ENCODE measurements at regions not wholly inside any gene's neighbourhood (a gene's known extent, or its start where the extent isn't known, plus 50 kb on each side); places are given as distances from the start of the nearest gene placed in this dataset.

DNA sequence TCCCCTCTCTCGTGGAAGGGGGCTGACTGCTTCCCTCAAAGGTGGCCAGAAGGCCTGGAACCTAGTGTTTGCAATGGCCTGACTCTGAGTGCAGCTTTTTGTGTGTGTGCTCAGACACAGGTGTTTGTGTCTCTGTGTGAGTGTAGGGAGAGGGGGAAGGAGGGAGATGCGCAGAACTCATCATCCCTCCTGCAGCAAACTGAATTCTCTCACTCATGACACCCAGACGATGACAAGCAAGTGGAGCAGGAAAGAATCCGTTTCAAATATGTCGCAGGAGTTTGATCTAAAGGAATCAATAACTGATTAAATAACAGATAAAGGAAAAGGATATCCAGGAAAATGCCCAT lies 101.4 kb downstream of the TNFAIP3 start:
- in situ Hi-C loops (cut with MboI; ENCODE audit: low sequenced_read_pairs) = no loop called here

DNA sequence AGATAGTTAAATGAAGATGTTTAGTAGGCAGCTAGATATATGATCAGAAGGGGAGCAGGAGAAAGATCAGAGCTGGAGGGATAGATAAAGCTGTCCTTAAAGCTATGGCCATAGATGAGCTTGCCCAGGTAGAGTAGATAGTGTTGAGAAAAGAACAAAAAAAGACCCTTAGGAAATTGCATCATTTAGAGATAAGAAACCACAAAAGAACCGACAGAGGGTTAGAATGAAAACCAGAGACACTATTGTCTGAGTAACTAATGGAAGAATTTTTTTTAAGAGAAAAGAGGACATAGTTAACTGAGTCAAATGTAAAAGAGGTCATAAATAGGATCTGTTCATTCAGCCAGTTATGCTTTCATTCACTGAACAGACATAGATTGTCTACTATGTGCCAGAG lies 101.8 kb downstream of the TNFAIP3 start:
- in situ Hi-C loops (cut with MboI; ENCODE audit: low sequenced_read_pairs) = no loop called here

DNA sequence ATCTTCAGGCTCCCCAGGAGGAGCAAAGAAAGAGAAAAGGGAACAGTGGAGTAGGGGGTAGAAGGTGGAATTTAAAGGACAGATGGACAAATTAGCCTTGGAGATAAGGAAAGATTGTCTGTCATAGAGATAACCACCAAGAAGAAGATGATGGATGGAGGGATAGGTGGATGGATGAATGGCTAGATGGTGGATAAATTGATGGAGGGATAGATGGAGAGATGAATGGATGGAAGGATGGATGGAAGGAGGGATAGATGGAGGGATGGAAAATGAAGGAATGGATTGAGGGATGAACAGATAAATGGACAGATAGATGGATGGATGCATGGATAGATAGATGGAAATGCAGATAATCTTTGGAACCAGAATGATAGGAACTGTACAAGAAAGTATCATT lies 102.8 kb downstream of the TNFAIP3 start:
- in situ Hi-C loops (cut with MboI; ENCODE audit: low sequenced_read_pairs) = loop anchor here (10.0 kb wide), 1 partner anchor 255 kb away; no protein-coding TSS in a partner anchor

DNA sequence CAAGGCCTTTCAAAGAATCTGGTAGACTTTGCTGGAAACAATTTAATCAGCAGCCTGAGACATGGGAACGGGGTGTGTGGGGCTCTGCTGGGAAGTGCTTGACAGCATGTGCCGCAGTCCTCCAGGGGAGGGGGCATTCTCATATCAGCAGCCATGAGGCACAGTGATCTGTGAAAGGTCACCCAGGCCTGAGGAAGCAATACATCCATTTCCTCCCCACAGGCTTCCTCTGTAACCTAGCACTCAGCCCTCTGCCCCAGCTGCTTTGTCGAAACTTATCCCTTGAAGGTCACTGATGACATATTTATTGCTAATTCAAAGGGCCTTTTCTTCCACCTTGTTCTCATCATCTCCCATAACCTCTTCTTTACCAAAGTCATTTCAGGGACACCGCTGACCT lies 103.3 kb downstream of the TNFAIP3 start:
- in situ Hi-C loops (cut with MboI; ENCODE audit: low sequenced_read_pairs) = loop anchor here (10.0 kb wide), 1 partner anchor 256 kb away; no protein-coding TSS in a partner anchor

DNA sequence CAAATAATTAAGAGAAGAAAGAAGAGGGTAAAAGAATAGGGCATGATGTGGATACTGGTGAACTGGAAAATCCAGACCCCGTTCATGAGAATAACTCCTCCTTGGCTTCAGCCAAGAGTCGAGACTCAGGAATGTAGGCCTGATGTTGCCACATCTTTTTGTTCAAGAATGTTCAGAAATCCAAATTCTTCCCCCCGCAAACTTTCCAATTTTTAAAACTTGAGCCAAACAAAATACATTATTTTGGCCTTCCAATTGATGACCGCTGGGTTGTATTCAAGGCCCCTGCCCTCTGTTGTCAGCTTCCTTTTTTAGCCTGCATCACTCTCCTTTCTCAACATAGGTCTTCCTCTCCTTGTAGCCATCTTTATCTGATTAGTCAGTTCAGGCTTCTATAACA lies 106.1 kb downstream of the TNFAIP3 start:
- in situ Hi-C loops (cut with MboI; ENCODE audit: low sequenced_read_pairs) = loop anchor here (10.0 kb wide), 1 partner anchor 258 kb away; no protein-coding TSS in a partner anchor

DNA sequence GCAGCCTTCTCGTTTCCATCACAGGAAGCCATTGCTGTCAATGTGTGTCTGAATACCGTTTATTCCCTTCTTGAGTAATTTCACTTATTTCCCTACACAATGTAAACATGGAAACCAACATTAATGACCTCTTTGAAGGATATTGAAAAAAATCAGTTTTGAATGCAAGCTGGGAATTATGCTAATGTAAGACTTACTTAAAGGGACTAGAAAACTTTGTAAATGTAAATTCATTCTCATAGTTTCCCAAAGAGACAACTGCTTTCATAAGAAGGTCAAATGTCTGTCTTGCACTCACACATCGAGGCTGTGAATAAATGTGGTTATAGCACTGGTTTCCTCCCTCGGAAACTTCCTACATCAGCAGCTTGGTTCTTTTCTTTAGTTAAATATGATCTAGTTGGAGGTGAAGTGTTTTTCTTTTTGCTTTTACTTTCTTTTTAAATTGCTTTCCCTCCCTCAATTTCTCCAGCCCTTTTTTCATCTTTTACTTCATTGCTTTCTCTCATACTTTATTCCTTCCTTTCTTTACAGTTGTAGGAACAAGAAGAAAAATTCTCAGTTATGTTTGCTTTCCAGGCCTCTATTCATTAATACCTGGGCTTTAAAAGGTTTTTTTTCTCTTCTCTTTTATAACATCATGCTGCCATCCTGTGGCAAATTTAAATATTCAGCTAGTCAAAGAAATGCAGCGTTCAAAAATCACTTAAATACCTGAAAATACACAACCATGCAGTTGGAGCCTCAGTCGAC lies 108.3 kb downstream of the TNFAIP3 start:
- in situ Hi-C loops (cut with MboI; ENCODE audit: low sequenced_read_pairs) = loop anchor here (10.0 kb wide), 1 partner anchor 261 kb away; no protein-coding TSS in a partner anchor

DNA sequence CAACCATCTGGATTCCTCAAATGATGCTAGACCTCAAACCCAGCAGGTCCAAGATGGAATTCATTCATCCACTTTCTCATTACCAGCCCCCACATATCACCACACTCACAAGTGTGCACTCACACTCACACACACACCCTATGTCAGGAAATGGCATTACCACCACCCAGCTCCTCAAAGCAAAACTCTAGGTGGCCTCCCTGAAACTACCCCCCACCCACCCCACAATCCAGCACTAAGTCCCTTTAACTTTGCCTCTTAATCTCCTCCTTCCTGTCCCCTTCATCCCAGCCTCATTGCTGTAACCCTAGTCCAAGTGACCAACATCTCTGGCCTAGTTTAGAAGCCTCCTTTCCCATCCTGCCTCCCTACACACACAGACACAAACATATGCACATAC lies 109.4 kb downstream of the TNFAIP3 start:
- in situ Hi-C loops (cut with MboI; ENCODE audit: low sequenced_read_pairs) = loop anchor here (10.0 kb wide), 1 partner anchor 262 kb away; no protein-coding TSS in a partner anchor

DNA sequence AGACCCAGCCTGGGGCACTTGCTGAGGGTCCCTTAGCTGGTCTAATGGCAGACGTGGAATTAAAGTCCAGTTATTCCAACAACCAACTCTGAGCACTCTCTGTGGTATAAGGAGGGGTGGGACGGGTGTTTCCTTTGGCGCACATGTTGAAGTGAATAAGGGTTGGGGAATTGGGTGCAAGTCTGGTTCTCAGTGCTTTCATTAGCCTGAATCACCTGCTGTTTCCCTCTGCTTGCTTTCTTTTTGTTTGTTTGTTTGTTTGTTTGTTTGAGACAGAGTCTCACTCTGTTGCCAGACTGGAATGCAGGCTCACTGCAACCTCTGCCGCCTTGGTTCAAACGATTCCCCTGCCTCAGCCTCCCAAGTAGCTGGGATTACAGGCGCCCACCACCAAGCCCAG lies 110.1 kb downstream of the TNFAIP3 start:
- in situ Hi-C loops (cut with MboI; ENCODE audit: low sequenced_read_pairs) = loop anchor here (10.0 kb wide), 1 partner anchor 262 kb away; no protein-coding TSS in a partner anchor

DNA sequence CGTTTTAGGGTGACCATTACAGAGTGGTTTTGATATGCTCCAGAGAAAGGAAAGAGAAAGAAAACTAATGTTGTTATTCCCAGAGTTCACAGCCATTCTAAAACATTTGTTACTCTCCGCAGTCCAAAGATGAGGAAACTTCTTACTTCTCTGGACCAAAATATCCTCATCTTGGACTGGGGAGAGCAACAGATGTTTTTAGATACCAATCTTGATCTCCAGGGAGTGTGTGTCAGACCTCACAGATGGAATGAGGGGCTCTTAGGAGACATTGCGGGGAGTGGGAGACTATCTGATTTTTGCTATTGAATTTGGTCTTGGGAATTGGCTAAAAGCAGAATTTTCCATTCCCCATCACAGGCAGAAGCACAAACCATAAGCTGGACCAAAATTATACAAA lies 110.8 kb downstream of the TNFAIP3 start:
- in situ Hi-C loops (cut with MboI; ENCODE audit: low sequenced_read_pairs) = loop anchor here (10.0 kb wide), 1 partner anchor 263 kb away; no protein-coding TSS in a partner anchor

DNA sequence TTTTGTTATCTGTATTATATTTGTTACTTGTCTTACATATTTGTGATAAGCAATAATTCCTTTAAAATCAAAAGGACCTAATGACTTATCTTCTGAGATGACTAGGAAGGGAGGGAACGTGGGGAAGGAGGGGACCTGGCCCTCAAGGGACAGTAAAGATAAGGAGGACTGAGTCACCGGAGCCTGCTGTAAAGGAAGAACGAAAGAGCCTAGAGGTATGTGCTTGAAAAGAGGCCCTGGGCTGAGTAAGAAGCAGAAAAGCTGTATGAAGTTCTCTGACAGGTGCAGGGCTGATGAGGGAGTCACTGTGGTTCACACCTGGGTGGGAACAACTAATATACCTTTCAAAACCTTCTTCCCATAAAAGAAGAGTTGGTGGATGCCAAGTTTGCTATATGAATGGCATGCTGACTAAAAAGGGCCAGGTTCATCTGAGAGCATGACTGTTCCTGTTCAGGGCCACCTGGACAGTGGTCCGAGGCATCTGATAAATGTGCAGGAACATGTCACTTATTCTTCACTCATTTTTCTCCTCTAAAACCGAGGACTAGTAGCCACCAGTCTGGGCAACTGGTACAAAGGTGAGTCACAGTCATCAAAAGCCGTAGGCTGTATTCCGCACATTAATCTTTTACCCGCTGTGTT lies 111.3 kb downstream of the TNFAIP3 start:
- in situ Hi-C loops (cut with MboI; ENCODE audit: low sequenced_read_pairs) = loop anchor here (10.0 kb wide), 1 partner anchor 264 kb away; no protein-coding TSS in a partner anchor

DNA sequence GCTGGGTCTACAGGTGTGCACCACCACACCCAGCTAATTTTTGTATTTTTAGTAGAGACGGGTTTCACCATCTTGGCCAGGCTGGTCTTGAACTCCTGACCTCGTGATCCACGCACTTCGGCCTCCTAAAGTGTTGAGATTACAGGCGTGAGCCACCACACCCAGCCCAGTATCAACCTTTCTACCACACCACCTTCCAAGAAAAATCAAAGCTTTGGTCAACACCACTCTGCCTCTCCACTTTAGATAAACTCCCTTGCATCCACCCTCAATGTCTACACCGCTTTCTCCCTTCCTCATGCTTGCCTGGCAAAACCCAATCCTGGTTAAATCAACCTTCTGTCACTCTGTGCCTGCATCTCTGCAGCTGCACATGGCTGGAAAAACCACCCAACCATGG lies 112.2 kb downstream of the TNFAIP3 start:
- in situ Hi-C loops (cut with MboI; ENCODE audit: low sequenced_read_pairs) = loop anchor here (10.0 kb wide), 1 partner anchor 264 kb away; no protein-coding TSS in a partner anchor

DNA sequence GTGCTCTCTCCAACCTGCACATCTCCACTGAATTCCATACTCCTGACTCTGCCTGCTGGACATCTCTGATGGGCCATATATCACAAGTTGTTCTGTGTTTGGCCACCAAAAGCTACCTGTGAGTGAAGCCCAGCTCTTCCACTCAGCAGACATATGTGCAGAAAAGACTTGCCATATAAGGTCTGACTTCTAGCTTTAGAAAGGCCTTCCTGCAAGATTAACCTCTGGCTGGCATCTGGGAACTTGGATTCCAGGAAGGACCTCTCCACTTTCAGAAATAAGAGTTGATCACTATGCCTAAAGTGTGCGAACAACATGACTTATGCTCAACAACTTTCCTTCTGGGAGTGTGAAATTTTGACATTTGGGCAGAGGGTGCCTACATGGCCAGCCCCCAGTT lies 113.7 kb downstream of the TNFAIP3 start:
- in situ Hi-C loops (cut with MboI; ENCODE audit: low sequenced_read_pairs) = no loop called here

DNA sequence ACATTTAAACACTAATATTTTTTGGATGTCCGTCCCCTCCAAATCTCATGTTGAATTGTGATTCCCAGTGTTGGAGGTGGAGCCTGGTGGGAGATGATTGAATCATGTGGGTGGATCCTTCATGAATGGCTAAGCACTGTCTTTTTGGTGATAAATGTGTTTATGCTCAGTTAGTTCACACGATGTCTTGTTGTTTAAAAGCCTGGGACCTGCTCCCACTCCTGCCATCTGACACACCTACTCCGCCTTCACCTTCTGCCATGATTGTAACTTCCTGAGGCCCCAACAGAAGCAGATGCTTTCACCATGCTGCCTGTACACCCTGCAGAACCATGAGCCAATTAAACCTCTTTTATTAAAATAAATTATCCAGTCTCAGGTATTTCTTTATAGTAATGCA lies 114.7 kb downstream of the TNFAIP3 start:
- in situ Hi-C loops (cut with MboI; ENCODE audit: low sequenced_read_pairs) = no loop called here

DNA sequence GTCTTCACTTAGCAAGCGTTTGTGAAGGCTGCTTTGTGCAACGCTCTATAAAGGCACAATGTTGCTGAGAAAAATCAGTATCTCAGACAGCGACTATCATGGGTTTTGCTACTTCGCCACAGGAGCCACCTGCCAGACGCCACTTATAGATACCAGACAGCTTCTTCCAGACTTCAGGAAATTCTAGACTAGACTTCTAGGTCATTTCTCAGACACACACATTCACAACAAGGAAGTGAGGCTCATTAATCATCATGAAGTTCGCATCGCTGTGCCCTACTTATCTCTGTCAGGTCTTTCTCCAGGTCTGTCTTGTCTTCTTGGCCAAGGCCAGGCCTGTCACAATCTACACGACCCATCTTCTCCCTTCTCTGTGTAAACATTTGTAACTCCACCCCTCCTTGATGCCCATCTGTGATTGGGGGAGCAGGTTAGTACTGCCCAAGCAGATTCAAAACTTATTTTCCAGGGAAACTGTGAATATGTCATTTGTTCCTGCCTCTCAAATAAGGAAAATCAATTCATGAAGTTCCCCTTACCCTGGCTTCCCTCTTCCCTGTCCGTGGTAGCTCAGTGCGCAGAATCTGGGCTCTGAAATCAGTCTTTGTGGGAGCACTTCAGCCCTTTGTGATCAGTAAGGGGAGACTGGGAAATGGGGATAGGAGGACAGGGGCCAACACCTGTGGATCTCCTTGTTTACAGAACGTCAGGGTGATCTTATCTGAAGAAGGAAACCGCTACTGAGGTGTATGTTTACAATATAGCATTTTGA lies 115.5 kb downstream of the TNFAIP3 start:
- in situ Hi-C loops (cut with MboI; ENCODE audit: low sequenced_read_pairs) = no loop called here

DNA sequence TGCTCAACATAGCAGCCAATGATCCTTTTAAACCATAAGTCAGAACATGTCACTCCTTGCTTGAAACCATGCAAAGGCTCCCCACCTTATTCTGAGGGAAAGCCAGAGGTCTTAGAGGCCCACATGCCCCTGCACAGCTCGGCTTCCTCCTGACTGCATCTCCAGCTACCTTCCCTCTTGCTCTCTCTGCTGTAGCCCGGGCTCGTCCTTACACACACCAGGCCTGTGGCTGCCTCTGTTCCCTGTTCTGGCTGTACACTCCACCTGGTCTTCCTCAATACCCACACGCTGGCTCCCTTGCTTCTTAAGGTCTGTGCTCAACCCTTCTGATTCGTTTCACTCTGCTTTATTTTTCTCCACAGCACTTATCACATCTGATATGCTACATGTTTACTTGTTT lies 116.2 kb downstream of the TNFAIP3 start:
- in situ Hi-C loops (cut with MboI; ENCODE audit: low sequenced_read_pairs) = no loop called here

DNA sequence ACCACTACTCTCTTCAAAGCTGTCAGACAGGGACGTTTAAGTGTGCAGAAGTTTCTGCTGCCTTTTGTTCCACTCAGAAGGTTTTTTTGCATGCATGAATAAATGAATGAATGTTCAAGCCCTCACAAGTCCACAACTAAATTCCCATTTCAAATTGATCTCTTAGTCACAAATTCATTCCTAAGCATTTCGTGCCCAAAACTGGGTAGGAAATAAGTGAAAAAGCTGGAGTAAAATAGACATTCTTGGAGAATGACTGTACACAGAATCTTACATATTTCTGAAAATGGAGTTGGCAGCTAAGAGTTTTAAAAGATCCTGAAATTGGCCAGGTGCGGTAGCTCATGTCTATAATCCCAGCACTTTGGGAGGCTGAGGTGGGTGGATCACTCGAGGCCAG lies 117.6 kb downstream of the PERP start:
- in situ Hi-C loops (cut with MboI; ENCODE audit: low sequenced_read_pairs) = no loop called here

DNA sequence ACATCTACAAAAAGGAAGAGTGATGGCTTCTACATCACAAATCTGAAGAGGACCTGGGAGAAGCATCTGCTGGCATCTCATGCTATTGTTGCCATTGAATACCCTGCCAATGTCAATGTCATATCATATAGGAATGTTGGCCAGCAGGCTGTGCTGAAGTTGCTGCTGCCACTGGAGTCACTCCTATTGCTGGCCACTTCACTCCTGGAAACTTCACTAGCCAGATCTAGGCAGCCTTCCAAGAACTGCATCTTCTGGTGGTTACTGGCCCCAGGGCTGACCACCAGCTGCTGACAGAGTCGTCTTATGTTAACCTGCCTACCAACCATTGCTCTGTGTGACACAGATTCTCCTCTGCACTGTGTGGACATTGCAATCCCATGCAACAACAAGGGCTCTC lies 111.8 kb downstream of the PERP start:
- in situ Hi-C loops (cut with MboI; ENCODE audit: low sequenced_read_pairs) = no loop called here

DNA sequence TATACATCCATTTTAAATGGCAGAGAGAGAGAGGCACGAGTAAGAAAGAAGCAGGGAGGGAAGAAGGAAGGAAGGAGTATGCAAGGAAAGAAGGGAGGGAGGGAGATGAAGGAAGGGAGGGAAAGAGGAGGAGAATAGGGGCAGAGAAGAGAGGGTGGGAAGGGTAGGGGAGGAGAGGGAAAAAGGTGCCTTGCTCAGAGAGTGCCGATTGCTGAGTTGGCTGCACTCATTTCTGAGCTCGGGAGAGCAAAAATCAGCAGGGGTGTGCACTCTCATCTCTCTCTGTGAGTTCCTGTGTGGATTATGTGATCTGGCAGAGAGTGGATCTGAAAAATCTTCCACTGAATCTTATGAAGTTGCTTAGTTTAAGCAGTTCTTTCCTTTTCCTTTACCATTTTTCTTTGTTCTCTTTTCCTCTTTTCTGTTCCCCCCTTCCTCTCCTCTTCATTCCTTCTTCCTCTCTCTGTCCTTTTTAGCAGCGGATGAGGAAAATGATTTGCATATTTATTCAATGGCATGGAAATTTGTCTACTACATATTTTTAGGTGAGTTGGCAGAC lies 108.7 kb downstream of the PERP start:
- in situ Hi-C loops (cut with MboI; ENCODE audit: low sequenced_read_pairs) = no loop called here

DNA sequence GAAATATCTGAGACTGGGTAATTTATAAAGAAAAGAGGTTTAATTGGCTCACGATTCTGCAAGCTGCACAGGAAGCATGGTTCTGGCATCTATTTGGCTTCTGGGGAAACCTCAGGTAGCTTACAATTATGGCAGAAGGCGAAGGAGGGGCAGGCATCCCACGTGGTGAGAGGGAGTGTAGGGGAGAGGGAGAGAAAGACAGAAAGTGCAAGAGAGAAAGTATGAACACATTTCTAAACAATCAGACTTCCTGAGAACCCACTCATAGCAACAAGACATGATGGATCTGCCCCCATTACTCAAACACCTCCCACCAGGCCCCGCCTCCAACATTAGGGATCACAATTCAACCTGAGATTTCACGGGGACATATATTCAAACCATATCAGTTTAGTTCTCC lies 107.4 kb downstream of the PERP start:
- in situ Hi-C loops (cut with MboI; ENCODE audit: low sequenced_read_pairs) = loop anchor here (5.0 to 10.0 kb wide), 2 partner anchors 112 to 295 kb away; no protein-coding TSS in a partner anchor

DNA sequence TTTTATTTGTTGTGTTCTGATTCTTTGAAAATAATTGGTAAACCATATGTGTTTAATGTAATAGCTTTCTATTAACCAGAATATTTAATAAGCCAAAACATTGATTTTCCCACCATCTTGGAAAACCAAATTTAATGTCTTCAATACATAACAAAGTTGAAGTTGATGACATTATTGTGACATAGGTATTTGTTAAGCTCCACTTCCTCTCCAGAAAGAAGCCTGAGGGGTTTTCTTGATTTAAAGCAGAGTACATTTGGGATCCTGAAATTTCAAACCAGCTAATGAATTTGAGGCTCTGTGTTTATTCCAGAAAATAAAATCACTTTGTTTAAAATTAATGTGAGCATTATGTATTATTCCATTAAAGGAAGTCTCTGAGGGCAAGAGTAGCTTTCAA lies 106.3 kb downstream of the PERP start:
- in situ Hi-C loops (cut with MboI; ENCODE audit: low sequenced_read_pairs) = loop anchor here (5.0 to 10.0 kb wide), 2 partner anchors 111 to 296 kb away; no protein-coding TSS in a partner anchor
